CD4-positive, alpha-beta T cell (primary cell): ENCODE measurements at regions not wholly inside any gene's neighbourhood (a gene's known extent, or its start where the extent isn't known, plus 50 kb on each side); places are given as distances from the start of the nearest gene placed in this dataset.

Experiments used
- ATAC-seq: fragments of 200-7000 bp; cut with Tn5 transposase; one replicate; pipeline ENCODE4 v1.10.0; 2022; ENCODE audit warnings: mild to moderate bottlenecking; ENCODE audit not compliant: poor library complexity
- CTCF ChIA-PET: fragments of 350-600 bp; sonication (Branson Sonifier 250); formaldehyde crosslinking; loops from one replicate; lab custom pipeline; 2021; ENCODE audit warnings: antibody characterized with exemption, inconsistent platforms; lab: Charles Lee
- POLR2A ChIA-PET: fragments of 350-600 bp; sonication (Branson Sonifier 250); formaldehyde crosslinking; loops from one replicate; lab custom pipeline; 2021; ENCODE audit warnings: antibody characterized with exemption, inconsistent platforms; lab: Charles Lee
- DNase-seq, 14 experiments: peaks; one replicate each; pipeline ENCODE4 v3.0.0-alpha.2; 2013 to 2020; ENCODE audit warnings: mixed read lengths in 2 of 14
- H3K27ac ChIP-seq, 2 donors: one replicate each; pipeline versions ENCODE4 v1.5.1 to v1.7.0; 2013; ENCODE audit warnings: low read length in 2 of 2, low read depth in 1 of 2, mild to moderate bottlenecking in 1 of 2
- H3K27me3 ChIP-seq, 2 experiments: 1 replicate in 1 of 2; 2 replicates in 1 of 2; pipeline versions ENCODE4 v1.6.1 to v1.7.0; 2013; ENCODE audit warnings: low read length in 2 of 2, control low read depth in 1 of 2, mild to moderate bottlenecking in 1 of 2, moderate library complexity in 1 of 2; ENCODE audit not compliant: insufficient read depth in 2 of 2, control insufficient read depth in 1 of 2
- H3K36me3 ChIP-seq: one replicate; pipeline ENCODE4 v1.6.1; 2013; ENCODE audit warnings: low read length, control low read depth; ENCODE audit not compliant: insufficient read depth
- H3K4me1 ChIP-seq: one replicate; pipeline ENCODE4 v1.6.1; 2013; ENCODE audit warnings: low read length, control low read depth; ENCODE audit not compliant: insufficient read depth
- H3K4me3 ChIP-seq: one replicate; pipeline ENCODE4 v1.5.1; 2013; ENCODE audit warnings: mild to moderate bottlenecking, low read length, moderate library complexity
- H3K9me3 ChIP-seq, 2 experiments: 1 replicate in 1 of 2; 2 replicates in 1 of 2; pipeline versions ENCODE4 v1.6.1 to v1.7.0; 2013; ENCODE audit warnings: low read length in 2 of 2, mild to moderate bottlenecking in 2 of 2, control low read depth in 1 of 2, moderate library complexity in 1 of 2; ENCODE audit not compliant: control insufficient read depth in 1 of 2, insufficient read depth in 1 of 2
- H3K27ac Mint-ChIP-seq: one replicate; pipeline ENCODE4 v1.8.0; 2020; ENCODE audit warnings: mixed read lengths
- H3K27me3 Mint-ChIP-seq: one replicate; pipeline ENCODE4 v1.8.0; 2021; ENCODE audit warnings: mixed read lengths
- H3K36me3 Mint-ChIP-seq: one replicate; pipeline ENCODE4 v1.8.0; 2021; ENCODE audit warnings: low read depth, mixed read lengths
- H3K4me1 Mint-ChIP-seq: one replicate; pipeline ENCODE4 v1.8.0; 2021; ENCODE audit warnings: low read depth, mixed read lengths
- H3K4me3 Mint-ChIP-seq: one replicate; pipeline ENCODE4 v1.8.0; 2020; ENCODE audit warnings: mild to moderate bottlenecking, mixed read lengths
- H3K9me3 Mint-ChIP-seq: one replicate; pipeline ENCODE4 v1.8.0; 2020; ENCODE audit warnings: mixed read lengths
- intact Hi-C, 2 experiments: fragments of 100-400 bp; cut with DNase I in 1 of 2; cut with micrococcal nuclease in 1 of 2; formaldehyde crosslinking; loops; one replicate each; pipeline versions ENCODE4 v1.15.1 to v1.9.0; 2023 to 2025; cut with DNase I, micrococcal nuclease
- TF ChIP-seq, protein P1 (sequence below): fragments of 200-600 bp; IDR thresholded peaks from one replicate; pipeline ENCODE4 v1.8.0; 2022; ENCODE audit warnings: antibody characterized with exemption, mild to moderate bottlenecking

- peaks cover 0 to 2% of the 10 kb centered on the region in 2 experiments for H3K27me3 ChIP-seq
- no peaks in the 10 kb centered on the region for H3K9me3 Mint-ChIP-seq
- TF ChIP-seq, protein P1, sequence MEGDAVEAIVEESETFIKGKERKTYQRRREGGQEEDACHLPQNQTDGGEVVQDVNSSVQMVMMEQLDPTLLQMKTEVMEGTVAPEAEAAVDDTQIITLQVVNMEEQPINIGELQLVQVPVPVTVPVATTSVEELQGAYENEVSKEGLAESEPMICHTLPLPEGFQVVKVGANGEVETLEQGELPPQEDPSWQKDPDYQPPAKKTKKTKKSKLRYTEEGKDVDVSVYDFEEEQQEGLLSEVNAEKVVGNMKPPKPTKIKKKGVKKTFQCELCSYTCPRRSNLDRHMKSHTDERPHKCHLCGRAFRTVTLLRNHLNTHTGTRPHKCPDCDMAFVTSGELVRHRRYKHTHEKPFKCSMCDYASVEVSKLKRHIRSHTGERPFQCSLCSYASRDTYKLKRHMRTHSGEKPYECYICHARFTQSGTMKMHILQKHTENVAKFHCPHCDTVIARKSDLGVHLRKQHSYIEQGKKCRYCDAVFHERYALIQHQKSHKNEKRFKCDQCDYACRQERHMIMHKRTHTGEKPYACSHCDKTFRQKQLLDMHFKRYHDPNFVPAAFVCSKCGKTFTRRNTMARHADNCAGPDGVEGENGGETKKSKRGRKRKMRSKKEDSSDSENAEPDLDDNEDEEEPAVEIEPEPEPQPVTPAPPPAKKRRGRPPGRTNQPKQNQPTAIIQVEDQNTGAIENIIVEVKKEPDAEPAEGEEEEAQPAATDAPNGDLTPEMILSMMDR: no peak
- H3K27me3 Mint-ChIP-seq: peaks cover 16% of the 10 kb centered on the region
- ChIA-PET CTCF (no interaction called here), POLR2A (no interaction called here)
- H3K4me3 ChIP-seq: no peak overlapping the region
- H3K36me3 Mint-ChIP-seq: no peaks in the 10 kb centered on the region
- no peaks in the 10 kb centered on the region for H3K4me1 Mint-ChIP-seq
- intact Hi-C loops: no loop called here
- no peak overlapping the region for H3K27ac Mint-ChIP-seq
- H3K9me3 ChIP-seq: no peaks in the 10 kb centered on the region
- ATAC-seq (no peak), DNase-seq (no peak)
- no peaks in the 10 kb centered on the region for H3K4me1 ChIP-seq
- H3K4me3 Mint-ChIP-seq: no peak overlapping the region
- no peak overlapping the region for H3K27ac ChIP-seq
- H3K36me3 ChIP-seq: no peaks in the 10 kb centered on the region
These were observed 90.8 kb upstream of the ZNF618 start for GRCh38 chr9:113785334-113785733.

DNA sequence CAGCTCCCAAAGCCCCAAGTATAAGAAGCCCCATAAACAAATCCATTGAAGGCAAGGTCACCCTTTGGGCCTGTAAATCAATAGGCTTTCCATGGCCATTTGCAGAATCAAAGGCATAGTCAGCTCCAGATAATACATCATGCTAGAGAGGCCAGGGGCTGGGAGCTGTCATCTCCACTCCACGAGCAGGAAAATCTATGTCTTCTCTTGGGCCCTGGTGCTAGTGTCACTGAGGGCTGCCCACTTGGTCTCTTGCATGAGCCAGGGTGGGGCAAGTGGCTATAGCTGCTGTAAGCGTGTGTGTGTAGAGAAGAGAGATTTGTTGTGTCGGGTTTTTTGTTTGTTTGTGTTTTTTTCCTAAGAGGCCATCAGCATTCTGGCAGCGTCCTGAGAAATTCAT lies 90.0 kb upstream of the ZNF618 start:
- intact Hi-C loops: no loop called here
- Histone ChIP-seq H3K27me3 (peaks cover 0 to 2% of the 10 kb centered on the region in 2 experiments), H3K4me3 (no peak overlapping the region), H3K9me3 (no peaks in the 10 kb centered on the region), H3K27ac (no peak overlapping the region), H3K36me3 (no peaks in the 10 kb centered on the region), H3K4me1 (no peaks in the 10 kb centered on the region)
- ChIA-PET CTCF (no interaction called here), POLR2A (no interaction called here)
- no peaks in the 10 kb centered on the region for H3K9me3 Mint-ChIP-seq
- no peak for DNase-seq
- TF ChIP-seq, protein P1: no peak
- peaks cover 15% of the 10 kb centered on the region for H3K27me3 Mint-ChIP-seq
- no peak for ATAC-seq
- H3K27ac Mint-ChIP-seq: no peak overlapping the region
- no peaks in the 10 kb centered on the region for H3K36me3 Mint-ChIP-seq
- H3K4me1 Mint-ChIP-seq: no peaks in the 10 kb centered on the region
- no peak overlapping the region for H3K4me3 Mint-ChIP-seq

GRCh38 chr9:113787871-113788270 lies 88.2 kb upstream of the ZNF618 start:
- Mint-ChIP-seq H3K9me3 (no peaks in the 10 kb centered on the region), H3K4me3 (no peak overlapping the region), H3K27me3 (peaks cover 6% of the 10 kb centered on the region), H3K36me3 (no peaks in the 10 kb centered on the region), H3K27ac (no peak overlapping the region), H3K4me1 (no peaks in the 10 kb centered on the region)
- Histone ChIP-seq H3K27ac (no peak overlapping the region), H3K9me3 (peaks cover 0 to 4% of the 10 kb centered on the region in 2 experiments), H3K36me3 (no peaks in the 10 kb centered on the region), H3K4me3 (no peak overlapping the region), H3K27me3 (peaks cover 0 to 2% of the 10 kb centered on the region in 2 experiments), H3K4me1 (no peaks in the 10 kb centered on the region)
- DNase-seq (no peak), ATAC-seq (no peak)
- TF ChIP-seq, protein P1: no peak
- POLR2A ChIA-PET: no interaction called here
- CTCF ChIA-PET: no interaction called here
- intact Hi-C loops: no loop called here
